SH-SY5Y (cell line): ENCODE measurements at regions not wholly inside any gene's neighbourhood (a gene's known extent, or its start where the extent isn't known, plus 50 kb on each side); places are given as distances from the start of the nearest gene placed in this dataset.

ENCODE experiments used
- GATA2 ChIP-seq: IDR thresholded peaks from 2 replicates; pipeline ENCODE4 v1.6.1; 2011; ENCODE audit warnings: mild to moderate bottlenecking, low read depth, low read length
- GATA3 ChIP-seq: IDR thresholded peaks from 2 replicates; pipeline ENCODE4 v1.6.1; 2011; ENCODE audit warnings: low read depth, mild to moderate bottlenecking, low read length, moderate library complexity

DNA sequence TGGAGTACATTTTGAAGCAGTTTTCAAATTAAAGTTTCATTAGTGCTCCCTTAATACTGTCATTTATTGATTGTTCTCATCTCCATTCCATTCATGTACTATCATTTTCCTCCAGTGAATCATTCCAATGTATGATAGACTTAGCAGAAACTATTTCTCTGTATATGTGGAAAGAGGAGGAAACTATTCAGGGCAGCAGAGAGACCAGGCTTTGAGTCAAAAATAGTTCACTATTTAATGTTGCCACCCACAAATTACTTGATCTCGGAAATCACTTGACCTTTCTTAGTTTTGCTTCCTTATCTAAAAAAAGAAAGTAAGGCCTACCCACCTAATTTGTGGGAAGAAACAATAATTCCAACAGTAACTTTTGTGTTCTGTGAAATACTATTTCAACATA, 610.5 kb upstream of the ZNF385D start:
- TF ChIP-seq GATA3 (no peak), GATA2 (no peak)

- TF ChIP-seq GATA2 (no peak), GATA3 (no peak)
Measured at GRCh38 chr3:22364851-22365250, 613.8 kb upstream of the ZNF385D start.

DNA sequence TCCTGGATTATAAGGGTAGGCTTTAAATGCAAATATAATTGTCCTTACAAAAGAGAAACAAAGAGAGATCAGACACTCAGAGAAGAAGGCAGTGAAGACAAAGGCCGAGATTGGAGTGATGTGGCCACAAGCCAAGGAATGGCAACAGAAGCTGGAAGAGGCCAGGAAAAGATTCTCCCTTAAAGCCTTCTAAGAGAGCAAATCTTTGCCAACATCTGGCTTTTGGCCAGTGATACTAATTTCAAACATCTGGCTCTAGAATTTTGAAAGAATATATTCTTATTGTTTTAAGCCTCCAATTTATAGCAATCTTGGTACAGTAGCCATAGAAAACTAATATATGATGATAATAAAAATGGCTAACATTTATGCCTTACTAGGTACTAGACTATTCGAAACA, 615.8 kb upstream of the ZNF385D start:
- TF ChIP-seq GATA2 = no peak

- TF ChIP-seq GATA2 (no peak), GATA3 (no peak)
Measured at GRCh38 chr3:22371036-22371435, 620.0 kb upstream of the ZNF385D start.

DNA sequence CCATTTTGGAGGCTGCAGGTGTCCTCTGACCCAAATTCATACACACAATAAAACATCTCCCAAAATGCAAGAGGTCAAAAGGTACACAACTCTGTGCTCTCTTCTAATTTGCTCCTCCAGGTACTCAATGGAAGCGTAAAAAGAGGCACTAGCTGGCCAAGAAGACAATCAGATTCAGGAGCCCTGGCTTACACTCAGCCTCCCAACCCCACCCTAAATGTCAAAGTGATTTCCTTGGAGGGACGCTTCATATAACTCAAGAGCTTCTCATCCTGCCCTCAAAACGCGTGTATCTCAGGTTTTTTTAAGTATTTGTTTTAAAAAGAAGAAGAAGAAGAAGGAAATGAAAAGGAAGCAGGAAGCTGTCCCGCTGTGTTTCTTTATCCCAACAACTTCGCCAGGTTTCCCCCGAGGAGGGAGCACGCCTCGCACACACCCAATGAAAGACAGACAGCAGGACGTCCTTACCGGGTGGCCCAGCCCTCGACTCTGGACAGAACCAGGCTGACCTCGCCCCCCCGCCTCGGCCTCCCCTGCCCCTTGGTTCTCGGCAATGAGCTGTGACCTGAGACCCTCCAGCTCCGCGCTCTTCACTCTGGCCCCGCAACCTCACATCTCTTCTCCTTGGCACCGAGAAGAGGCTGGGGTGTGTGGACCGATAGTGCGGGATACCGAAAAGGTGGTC, 620.7 kb upstream of the ZNF385D start:
- TF ChIP-seq GATA2 = no peak
- TF ChIP-seq GATA3 = no peak

- TF ChIP-seq GATA3 (no peak), GATA2 (no peak)
Measured at GRCh38 chr3:22372292-22373062, 621.5 kb upstream of the ZNF385D start.

DNA sequence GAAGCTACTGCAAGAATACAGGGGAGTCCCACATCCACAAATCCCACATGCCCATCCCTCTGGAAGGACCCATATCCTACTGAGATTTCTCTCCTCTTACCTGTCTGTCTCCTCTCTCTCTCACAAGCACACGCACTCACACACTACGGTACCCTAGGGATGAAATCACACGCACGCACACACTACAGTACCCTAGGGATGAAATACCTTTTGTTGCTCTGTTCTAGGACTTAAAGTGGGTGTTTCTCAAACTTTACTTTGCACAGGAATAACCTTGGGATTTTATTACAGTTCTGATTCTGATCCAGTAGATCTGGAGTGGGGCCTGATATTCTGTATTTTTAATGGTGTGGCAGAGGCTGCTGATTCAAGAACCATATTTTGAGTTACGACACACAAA, 622.2 kb upstream of the ZNF385D start:
- TF ChIP-seq GATA3 (no peak), GATA2 (no peak)

GRCh38 chr3:22373827-22374226, 622.8 kb upstream of the ZNF385D start:
- TF ChIP-seq GATA2 (no peak), GATA3 (no peak)

GRCh38 chr3:22377421-22377820, 626.4 kb upstream of the ZNF385D start:
- TF ChIP-seq GATA2 (no peak), GATA3 (no peak)

GRCh38 chr3:22378869-22379268, 627.9 kb upstream of the ZNF385D start:
- no peak for TF ChIP-seq GATA2
- no peak for TF ChIP-seq GATA3

DNA sequence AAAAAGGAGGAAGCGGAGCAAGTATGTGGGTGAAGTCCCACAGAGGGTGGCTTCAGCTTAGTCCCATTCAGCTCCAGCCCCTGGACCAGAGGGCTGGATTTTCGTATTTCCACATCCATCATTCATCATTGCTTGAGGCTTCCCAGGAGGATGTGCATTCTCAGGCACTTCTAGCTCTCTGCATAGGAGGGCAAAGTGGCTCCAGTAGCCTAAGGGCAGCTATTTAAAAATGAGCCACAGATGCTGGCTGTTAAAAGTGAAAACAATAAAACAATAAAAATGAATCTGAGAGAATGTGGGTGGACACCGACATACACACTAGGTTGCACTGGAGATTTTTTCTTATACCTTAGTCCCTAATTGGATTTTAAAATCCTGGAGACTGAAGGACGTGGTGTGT, 629.2 kb upstream of the ZNF385D start:
- TF ChIP-seq GATA3 = no peak
- TF ChIP-seq GATA2 = no peak

- no peak for TF ChIP-seq GATA3
- no peak for TF ChIP-seq GATA2
Measured at GRCh38 chr3:22383285-22383684, 632.3 kb upstream of the ZNF385D start.

DNA sequence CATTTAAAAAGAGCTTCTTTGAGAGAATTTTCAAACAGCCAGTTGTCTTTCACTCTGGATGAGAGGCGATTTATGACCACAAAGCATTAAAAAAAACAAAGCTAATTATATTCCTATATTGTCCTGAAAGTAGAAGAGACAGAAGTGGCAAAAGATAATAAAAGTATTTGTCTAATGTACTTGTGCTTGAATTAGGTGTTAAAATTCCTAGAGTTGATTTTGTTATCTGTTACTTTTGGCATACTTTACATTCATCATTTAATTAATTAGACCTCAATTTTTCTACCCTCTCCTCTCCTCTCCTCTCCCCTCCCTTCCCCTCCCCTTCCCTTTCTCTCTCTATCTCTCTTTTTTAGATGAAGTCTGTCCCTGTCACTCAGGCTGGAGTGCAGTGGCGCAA, 635.1 kb upstream of the ZNF385D start:
- no peak for TF ChIP-seq GATA2
- no peak for TF ChIP-seq GATA3

DNA sequence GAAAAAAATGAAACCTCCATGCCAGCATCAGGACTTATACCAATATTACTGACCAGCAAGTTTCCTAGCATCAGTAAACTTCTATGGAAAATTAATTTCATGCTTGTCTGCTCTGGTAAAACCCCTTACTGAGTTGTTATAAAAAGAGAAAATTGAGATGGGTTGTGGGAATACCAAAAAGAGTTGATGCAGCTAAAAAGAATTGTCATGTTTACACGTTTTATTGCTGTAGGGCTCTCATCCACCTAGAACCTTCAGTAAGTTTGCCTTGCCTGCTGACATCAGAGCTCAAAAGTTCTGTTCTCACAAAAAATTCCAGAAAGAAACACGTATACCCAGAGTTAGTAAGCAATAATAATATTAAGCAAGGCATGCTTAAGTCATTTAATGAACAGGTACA, 641.3 kb upstream of the ZNF385D start:
- TF ChIP-seq GATA2 (no peak), GATA3 (no peak)

- TF ChIP-seq GATA2 (peak; percentile 35; the same call in 1 of the 2 replicates), GATA3 (peak; percentile 61)
Measured at GRCh38 chr3:22392859-22393258, 641.8 kb upstream of the ZNF385D start.
